ENCODE measurements at regions not wholly inside any gene's neighbourhood (a gene's known extent, or its start where the extent isn't known, plus 50 kb on each side); places are given as distances from the start of the nearest gene placed in this dataset.
A peak's percentile ranks its signal among the peaks of the same experiment; 100 is the strongest.

DNA sequence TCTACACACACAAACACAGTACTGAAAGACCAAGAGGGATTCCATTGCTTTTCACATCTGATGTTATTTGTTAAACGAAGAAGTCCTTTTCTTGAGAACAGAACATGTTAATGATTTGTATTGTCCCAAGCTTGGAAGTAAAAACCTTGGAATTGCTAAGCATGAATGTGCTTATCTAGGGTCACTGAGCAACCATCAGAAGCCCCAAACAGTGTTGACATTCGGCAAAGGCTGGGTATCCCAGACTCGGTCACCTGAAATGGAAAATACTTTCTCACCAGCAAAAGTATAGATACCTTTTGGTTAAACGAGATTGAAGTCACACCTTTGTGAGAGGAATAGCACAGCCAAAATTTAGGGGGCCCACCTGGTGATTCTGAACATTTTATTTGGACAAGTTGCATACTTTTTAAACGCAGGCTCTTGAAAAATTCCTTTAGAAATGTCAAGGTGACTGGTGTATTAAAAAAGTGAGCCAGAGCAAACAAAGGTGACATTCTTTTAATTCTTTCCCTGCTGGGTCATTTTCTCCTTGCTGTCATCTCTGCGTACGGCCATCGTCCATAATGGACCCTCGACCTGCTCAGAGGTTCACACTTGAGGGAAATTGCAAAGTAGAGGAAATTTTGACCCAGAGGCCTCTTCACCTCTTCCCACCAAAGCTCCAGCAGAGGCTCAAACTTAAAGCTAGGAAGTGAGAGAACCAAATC lies 95.8 kb upstream of the FOXA2 start:
- no peak overlapping the region for H3K4me2 ChIP-seq (ENCODE audit: low read length)
- H3K4me1 ChIP-seq: no peaks in the 10 kb centered on the region
- H3K36me3 ChIP-seq (ENCODE audit: control insufficient read depth, insufficient read depth, low read length): no peaks in the 10 kb centered on the region
- H2AFZ ChIP-seq: no peak overlapping the region
- H3K4me3 ChIP-seq (ENCODE audit: low read depth, low read length): no peak overlapping the region
- H3K9ac ChIP-seq: no peak overlapping the region
- H3K27ac ChIP-seq: no peak overlapping the region
- no peaks in the 10 kb centered on the region for H3K9me3 ChIP-seq (ENCODE audit: control insufficient read depth, low read length)
- no peaks in the 10 kb centered on the region for H3K27me3 ChIP-seq (ENCODE audit: control insufficient read depth, insufficient read depth, low read length)
- TF ChIP-seq, protein P1, sequence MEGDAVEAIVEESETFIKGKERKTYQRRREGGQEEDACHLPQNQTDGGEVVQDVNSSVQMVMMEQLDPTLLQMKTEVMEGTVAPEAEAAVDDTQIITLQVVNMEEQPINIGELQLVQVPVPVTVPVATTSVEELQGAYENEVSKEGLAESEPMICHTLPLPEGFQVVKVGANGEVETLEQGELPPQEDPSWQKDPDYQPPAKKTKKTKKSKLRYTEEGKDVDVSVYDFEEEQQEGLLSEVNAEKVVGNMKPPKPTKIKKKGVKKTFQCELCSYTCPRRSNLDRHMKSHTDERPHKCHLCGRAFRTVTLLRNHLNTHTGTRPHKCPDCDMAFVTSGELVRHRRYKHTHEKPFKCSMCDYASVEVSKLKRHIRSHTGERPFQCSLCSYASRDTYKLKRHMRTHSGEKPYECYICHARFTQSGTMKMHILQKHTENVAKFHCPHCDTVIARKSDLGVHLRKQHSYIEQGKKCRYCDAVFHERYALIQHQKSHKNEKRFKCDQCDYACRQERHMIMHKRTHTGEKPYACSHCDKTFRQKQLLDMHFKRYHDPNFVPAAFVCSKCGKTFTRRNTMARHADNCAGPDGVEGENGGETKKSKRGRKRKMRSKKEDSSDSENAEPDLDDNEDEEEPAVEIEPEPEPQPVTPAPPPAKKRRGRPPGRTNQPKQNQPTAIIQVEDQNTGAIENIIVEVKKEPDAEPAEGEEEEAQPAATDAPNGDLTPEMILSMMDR (IDR thresholded peaks at IDR 0.05): no peak
- no peaks in the 10 kb centered on the region for H3K79me2 ChIP-seq

DNA sequence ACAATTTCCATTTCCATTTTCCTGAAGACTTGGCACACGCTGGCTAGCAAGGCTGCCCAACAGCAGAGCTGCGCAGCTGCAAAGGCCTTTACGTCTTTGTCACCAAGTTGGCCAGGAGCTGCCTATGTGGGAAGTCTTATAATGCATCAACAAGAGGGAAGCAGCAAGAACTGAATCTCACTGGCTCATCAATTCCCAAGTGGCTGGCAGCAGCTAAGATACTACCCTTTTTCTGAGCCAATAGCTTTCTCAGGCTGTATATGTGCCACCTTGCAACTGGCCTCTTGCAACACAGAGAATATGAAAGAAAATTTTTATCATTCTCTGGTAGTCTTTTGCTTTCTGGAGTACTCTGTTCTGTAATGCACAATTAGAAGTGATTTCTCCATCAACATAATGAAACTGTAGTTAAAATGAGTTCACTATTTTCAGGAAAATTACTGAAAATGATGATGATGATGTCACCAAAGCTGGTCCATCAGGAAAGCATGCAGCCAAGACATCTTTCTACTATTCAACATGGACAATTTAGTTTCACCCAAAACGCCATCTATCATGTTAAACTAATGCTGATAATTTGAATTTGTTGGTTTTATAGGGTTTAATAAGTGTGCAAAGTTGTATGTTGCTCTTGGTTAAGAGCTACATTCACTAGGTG lies 97.3 kb upstream of the FOXA2 start:
- H3K9me3 ChIP-seq (ENCODE audit: control insufficient read depth, low read length): no peaks in the 10 kb centered on the region
- no peak overlapping the region for H3K4me2 ChIP-seq (ENCODE audit: low read length)
- no peaks in the 10 kb centered on the region for H3K4me1 ChIP-seq
- no peaks in the 10 kb centered on the region for H3K27me3 ChIP-seq (ENCODE audit: control insufficient read depth, insufficient read depth, low read length)
- no peaks in the 10 kb centered on the region for H3K36me3 ChIP-seq (ENCODE audit: control insufficient read depth, insufficient read depth, low read length)
- H3K9ac ChIP-seq: no peak overlapping the region
- H3K79me2 ChIP-seq: no peaks in the 10 kb centered on the region
- no peak overlapping the region for H2AFZ ChIP-seq
- H3K4me3 ChIP-seq (ENCODE audit: low read depth, low read length): no peak overlapping the region
- H3K27ac ChIP-seq: no peak overlapping the region
- TF ChIP-seq, protein P1 (IDR thresholded peaks at IDR 0.05): no peak

DNA sequence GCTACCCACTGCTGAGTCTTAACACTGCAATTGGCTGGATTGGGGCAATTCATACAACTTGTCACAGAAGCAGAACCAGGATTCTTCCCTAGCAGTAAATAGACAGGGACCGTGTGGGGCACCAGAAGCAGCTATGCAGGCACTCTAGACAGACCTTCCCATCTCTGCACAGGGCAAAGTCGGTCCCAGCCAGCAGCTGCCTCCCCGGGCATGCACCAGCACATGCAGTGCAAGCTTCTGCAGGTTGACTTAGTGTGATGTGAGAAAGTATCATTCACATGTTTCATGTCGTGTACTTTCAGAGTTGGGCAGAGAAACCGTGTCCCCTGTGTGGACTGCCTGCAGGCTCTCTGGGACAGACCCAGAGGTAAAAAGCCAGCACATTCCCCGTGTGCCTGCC lies 98.0 kb upstream of the FOXA2 start:
- Histone ChIP-seq H3K9me3 (ENCODE audit: control insufficient read depth, low read length) (no peaks in the 10 kb centered on the region), H3K9ac (no peak overlapping the region), H3K36me3 (ENCODE audit: control insufficient read depth, insufficient read depth, low read length) (no peaks in the 10 kb centered on the region), H3K4me2 (ENCODE audit: low read length) (no peak overlapping the region), H3K4me1 (no peaks in the 10 kb centered on the region), H3K4me3 (ENCODE audit: low read depth, low read length) (no peak overlapping the region), H3K27ac (no peak overlapping the region), H3K27me3 (ENCODE audit: control insufficient read depth, insufficient read depth, low read length) (no peaks in the 10 kb centered on the region), H3K79me2 (no peaks in the 10 kb centered on the region), H2AFZ (no peak overlapping the region)
- TF ChIP-seq, protein P1 (IDR thresholded peaks at IDR 0.05): no peak

DNA sequence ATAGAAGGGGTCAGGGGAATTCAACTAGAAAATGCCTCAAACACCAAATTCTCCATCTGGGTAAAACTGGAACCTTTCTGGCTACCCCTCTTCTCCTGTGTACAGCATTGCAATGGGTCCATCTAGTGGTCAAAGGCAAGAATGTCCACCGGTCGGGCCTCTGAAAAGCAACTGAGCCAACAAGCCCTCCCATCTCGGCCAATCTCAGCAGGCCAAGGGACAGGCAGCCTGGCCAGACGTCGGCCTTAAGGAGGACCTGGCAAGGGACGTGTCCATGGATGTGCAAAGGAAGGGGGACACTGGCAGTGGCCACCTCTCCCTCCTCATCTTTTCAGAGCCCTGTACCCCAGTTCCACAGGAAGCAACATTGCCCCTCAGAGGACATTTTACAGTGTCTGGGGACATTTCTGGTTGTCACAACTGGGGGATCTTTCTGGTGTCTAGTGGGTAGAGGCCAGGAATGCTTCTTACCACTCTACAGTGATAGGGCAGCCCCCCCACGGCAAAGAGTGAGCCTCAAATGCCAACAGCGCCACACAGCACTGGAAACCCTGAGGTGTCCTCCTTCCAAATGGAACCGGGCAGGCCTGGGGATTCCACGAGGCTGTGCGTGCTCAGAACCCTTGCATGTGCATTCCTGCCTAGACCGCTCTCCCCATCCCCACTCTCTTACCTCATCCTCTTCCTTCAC lies 99.8 kb upstream of the FOXA2 start:
- H2AFZ ChIP-seq: peak overlapping the region; percentile 30
- TF ChIP-seq, protein P1 (IDR thresholded peaks at IDR 0.05): peak; percentile 78

More for the DNA sequence above, 99.8 kb upstream of the FOXA2 start:
- Histone ChIP-seq H3K4me3 (ENCODE audit: low read depth, low read length) (no peak overlapping the region), H3K4me2 (ENCODE audit: low read length) (no peak overlapping the region), H3K79me2 (no peaks in the 10 kb centered on the region), H3K27me3 (ENCODE audit: control insufficient read depth, insufficient read depth, low read length) (no peaks in the 10 kb centered on the region), H3K9ac (no peak overlapping the region), H3K4me1 (no peaks in the 10 kb centered on the region), H3K9me3 (ENCODE audit: control insufficient read depth, low read length) (no peaks in the 10 kb centered on the region), H3K27ac (no peak overlapping the region), H3K36me3 (ENCODE audit: control insufficient read depth, insufficient read depth, low read length) (no peaks in the 10 kb centered on the region)
